Caco-2 (cell line): ENCODE measurements at regions not wholly inside any gene's neighbourhood (a gene's known extent, or its start where the extent isn't known, plus 50 kb on each side); places are given as distances from the start of the nearest gene placed in this dataset.

Source experiments
- BruUV-seq: library from RNA; stranded (reverse); fragments of 400-500 nt; replicated peaks from 2 replicates; lab custom pipeline; 2021; lab: Mats Ljungman, UMichigan
- CTCF ChIA-PET: fragments of 300-600 bp; sonication (Branson Sonifier 250); formaldehyde crosslinking; loops from one replicate; lab custom pipeline; 2022; ENCODE audit warnings: antibody characterized with exemption; lab: Charles Lee
- POLR2A ChIA-PET: fragments of 300-600 bp; sonication (Branson Sonifier 250); formaldehyde crosslinking; loops from one replicate; lab custom pipeline; 2022; ENCODE audit warnings: antibody characterized with exemption; lab: Charles Lee
- DNase-seq, 2 experiments: peaks; one replicate each; pipeline versions ENCODE4 v3.0.0 to v3.0.0-alpha.2; 2020 to 2022
- H3K27me3 ChIP-seq: replicated peaks from 2 replicates; pipeline ENCODE4 v1.6.0; 2011; ENCODE audit warnings: low read length; ENCODE audit not compliant: control insufficient read depth, insufficient read depth
- H3K36me3 ChIP-seq: 2 replicates; pipeline ENCODE4 v1.5.1; 2011; ENCODE audit warnings: low read length; ENCODE audit not compliant: control insufficient read depth, insufficient read depth
- H3K4me1 ChIP-seq: fragments of 250-450 bp; sonication (Bioruptor Pico); 2 replicates; pipeline ENCODE4 v1.5.1; 2020; ENCODE audit warnings: mild to moderate bottlenecking
- H3K4me3 ChIP-seq: 2 replicates; pipeline ENCODE4 v1.5.1; 2011; ENCODE audit warnings: low read depth, mild to moderate bottlenecking, control low read depth, low read length
- H3K9me3 ChIP-seq: fragments of 250-450 bp; sonication (Bioruptor Pico); 2 replicates; pipeline ENCODE4 v1.5.1; 2020; ENCODE audit warnings: mild to moderate bottlenecking, moderate library complexity
- H3K27ac Mint-ChIP-seq: one replicate; pipeline ENCODE4 v1.8.0; 2022; ENCODE audit warnings: mixed read lengths; ENCODE audit not compliant: unreplicated experiment
- H3K27me3 Mint-ChIP-seq: one replicate; pipeline ENCODE4 v1.8.0; 2022; ENCODE audit warnings: mixed read lengths; ENCODE audit not compliant: insufficient read depth, unreplicated experiment
- H3K36me3 Mint-ChIP-seq: one replicate; pipeline ENCODE4 v1.8.0; 2022; ENCODE audit warnings: mild to moderate bottlenecking, mixed read lengths; ENCODE audit not compliant: insufficient read depth, unreplicated experiment
- H3K4me1 Mint-ChIP-seq: one replicate; pipeline ENCODE4 v1.8.0; 2022; ENCODE audit warnings: low read depth, mixed read lengths; ENCODE audit not compliant: unreplicated experiment
- H3K4me3 Mint-ChIP-seq: one replicate; pipeline ENCODE4 v1.8.0; 2022; ENCODE audit warnings: mild to moderate bottlenecking, moderate library complexity, mixed read lengths; ENCODE audit not compliant: unreplicated experiment
- H3K9me3 Mint-ChIP-seq: one replicate; pipeline ENCODE4 v1.8.0; 2022; ENCODE audit warnings: mixed read lengths; ENCODE audit not compliant: unreplicated experiment
- CTCF ChIP-seq, 2 experiments: fragments of 200-600 bp in 1 of 2; IDR thresholded peaks; 1 replicate in 1 of 2; 2 replicates in 1 of 2; pipeline versions ENCODE4 v1.5.1 to v1.8.0; 2011 to 2022; ENCODE audit warnings: antibody characterized with exemption in 1 of 2, control low read depth in 1 of 2, inconsistent platforms in 1 of 2, low read depth in 1 of 2, low read length in 1 of 2, mild to moderate bottlenecking in 1 of 2, moderate library complexity in 1 of 2; ENCODE audit not compliant: insufficient read depth in 1 of 2, severe bottlenecking in 1 of 2, unreplicated experiment in 1 of 2
- intact Hi-C: fragments of 100-400 bp; cut with micrococcal nuclease; formaldehyde crosslinking; loops from one replicate; pipeline ENCODE4 v1.10.0; 2022; ENCODE audit not compliant: unreplicated experiment

- Mint-ChIP-seq H3K9me3 (no peaks in the 10 kb centered on the region), H3K36me3 (no peaks in the 10 kb centered on the region), H3K27me3 (peaks cover 5% of the 10 kb centered on the region), H3K4me1 (no peaks in the 10 kb centered on the region), H3K27ac (no peak overlapping the region), H3K4me3 (no peak overlapping the region)
- ChIA-PET POLR2A (no interaction called here), CTCF (no interaction called here)
- TF ChIP-seq CTCF (IDR thresholded peaks at IDR 0.05; ENCODE audit: insufficient read depth in 1 of 2, low read depth in 1 of 2, low read length in 1 of 2, severe bottlenecking in 1 of 2, unreplicated experiment in 1 of 2) = no peak
- no peaks in the 10 kb centered on the region for H3K4me1 ChIP-seq
- intact Hi-C loops = no loop called here
- H3K36me3 ChIP-seq = no peaks in the 10 kb centered on the region
- H3K27me3 ChIP-seq = no peaks in the 10 kb centered on the region
- no peak for DNase-seq
- H3K4me3 ChIP-seq = no peak overlapping the region
- H3K9me3 ChIP-seq = no peaks in the 10 kb centered on the region
- BruUV-seq = no TSS peak
Measured at GRCh38 chr12:118586433-118586832, 210.1 kb downstream of the SUDS3 start.

- Histone ChIP-seq H3K9me3 (no peaks in the 10 kb centered on the region), H3K36me3 (no peaks in the 10 kb centered on the region), H3K4me1 (no peaks in the 10 kb centered on the region), H3K4me3 (no peak overlapping the region), H3K27me3 (no peaks in the 10 kb centered on the region)
- peaks cover 5% of the 10 kb centered on the region for H3K27me3 Mint-ChIP-seq
- no peak for TF ChIP-seq CTCF (IDR thresholded peaks at IDR 0.05; ENCODE audit: insufficient read depth in 1 of 2, low read depth in 1 of 2, low read length in 1 of 2, severe bottlenecking in 1 of 2, unreplicated experiment in 1 of 2)
- ChIA-PET CTCF (no interaction called here), POLR2A (no interaction called here)
- intact Hi-C loops = no loop called here
- H3K4me1 Mint-ChIP-seq = no peaks in the 10 kb centered on the region
- no peaks in the 10 kb centered on the region for H3K9me3 Mint-ChIP-seq
- H3K27ac Mint-ChIP-seq = no peak overlapping the region
- no peaks in the 10 kb centered on the region for H3K36me3 Mint-ChIP-seq
- no TSS peak for BruUV-seq
- no peak overlapping the region for H3K4me3 Mint-ChIP-seq
- DNase-seq = no peak
Measured at GRCh38 chr12:118589162-118589561, 212.8 kb downstream of the SUDS3 start.

GRCh38 chr12:118590406-118591150 lies 214.2 kb downstream of the SUDS3 start:
- Mint-ChIP-seq H3K27me3 (peaks cover 8% of the 10 kb centered on the region), H3K4me3 (no peak overlapping the region)
- POLR2A ChIA-PET = no interaction called here

More at GRCh38 chr12:118590406-118591150, 214.2 kb downstream of the SUDS3 start:
- H3K36me3 Mint-ChIP-seq = no peaks in the 10 kb centered on the region
- H3K27ac Mint-ChIP-seq = no peak overlapping the region
- CTCF ChIA-PET = no interaction called here
- no peaks in the 10 kb centered on the region for H3K27me3 ChIP-seq
- no peak for DNase-seq
- no peak overlapping the region for H3K4me3 ChIP-seq
- BruUV-seq = no TSS peak
- TF ChIP-seq CTCF (IDR thresholded peaks at IDR 0.05; ENCODE audit: insufficient read depth in 1 of 2, low read depth in 1 of 2, low read length in 1 of 2, severe bottlenecking in 1 of 2, unreplicated experiment in 1 of 2) = no peak
- no peaks in the 10 kb centered on the region for H3K9me3 ChIP-seq
- H3K4me1 ChIP-seq = no peaks in the 10 kb centered on the region
- no peaks in the 10 kb centered on the region for H3K4me1 Mint-ChIP-seq
- no peaks in the 10 kb centered on the region for H3K9me3 Mint-ChIP-seq
- no peaks in the 10 kb centered on the region for H3K36me3 ChIP-seq
- intact Hi-C loops = no loop called here
